ENCODE measurements at regions not wholly inside any gene's neighbourhood (a gene's known extent, or its start where the extent isn't known, plus 50 kb on each side); places are given as distances from the start of the nearest gene placed in this dataset.

DNA sequence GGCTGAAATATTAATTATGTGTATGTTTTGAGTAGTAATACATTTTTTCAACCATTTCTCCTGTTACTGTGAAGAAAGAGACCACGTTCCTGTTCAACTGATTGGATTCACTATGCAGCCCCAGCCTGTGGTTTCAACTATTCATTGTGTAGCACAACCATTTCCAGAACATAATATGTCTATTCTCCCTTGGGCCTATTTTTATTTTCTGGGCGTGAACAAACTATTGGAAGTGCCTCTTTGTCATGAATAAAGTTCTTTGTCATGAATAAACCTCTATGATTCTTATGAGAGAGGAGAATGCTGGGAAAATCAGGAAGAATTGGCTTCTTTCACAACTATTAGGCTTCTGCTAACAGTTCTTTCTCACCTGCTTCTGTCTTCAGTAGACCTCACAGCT, 152.4 kb downstream of the GNAT3 start:
- no peak for DNase-seq (ENCODE audit: low read depth in 1 of 2, low spot score in 1 of 2)
- H3K4me1 ChIP-seq: peaks cover 13% of the 10 kb centered on the region
- POLR2A ChIA-PET: no interaction called here
- peaks cover 3% of the 10 kb centered on the region; the same call in 1 of the 3 replicates for H3K9me3 ChIP-seq
- no peak for TF ChIP-seq POLR2AphosphoS2 (conservative IDR thresholded peaks at IDR 0.05; ENCODE audit: low read length)
- TF ChIP-seq KDM5A (IDR thresholded peaks at IDR 0.05): no peak
- no peak for TF ChIP-seq FOXS1 (CRISPR knock-in tag; IDR thresholded peaks at IDR 0.05)
- no peak for TF ChIP-seq NR3C1 (IDR thresholded peaks at IDR 0.05)
- TF ChIP-seq CBX2 (IDR thresholded peaks at IDR 0.05; ENCODE audit: borderline replicate concordance, low read depth): no peak
- TF ChIP-seq CHD4 (IDR thresholded peaks at IDR 0.05; ENCODE audit: borderline replicate concordance): no peak
- no peak for TF ChIP-seq KDM1A (IDR thresholded peaks at IDR 0.05; ENCODE audit: low read depth)
- TF ChIP-seq, protein P1, sequence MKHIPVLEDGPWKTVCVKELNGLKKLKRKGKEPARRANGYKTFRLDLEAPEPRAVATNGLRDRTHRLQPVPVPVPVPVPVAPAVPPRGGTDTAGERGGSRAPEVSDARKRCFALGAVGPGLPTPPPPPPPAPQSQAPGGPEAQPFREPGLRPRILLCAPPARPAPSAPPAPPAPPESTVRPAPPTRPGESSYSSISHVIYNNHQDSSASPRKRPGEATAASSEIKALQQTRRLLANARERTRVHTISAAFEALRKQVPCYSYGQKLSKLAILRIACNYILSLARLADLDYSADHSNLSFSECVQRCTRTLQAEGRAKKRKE (CRISPR knock-in tag; IDR thresholded peaks at IDR 0.05; ENCODE audit: low read depth): no peak
- TF ChIP-seq HOXB5 (CRISPR knock-in tag; IDR thresholded peaks at IDR 0.05): no peak
- no peak for TF ChIP-seq EHF (CRISPR knock-in tag; IDR thresholded peaks at IDR 0.05)
- TF ChIP-seq SREBF2 (IDR thresholded peaks at IDR 0.05): no peak
- TF ChIP-seq EP300 (IDR thresholded peaks at IDR 0.05): no peak
- TF ChIP-seq, protein P2, sequence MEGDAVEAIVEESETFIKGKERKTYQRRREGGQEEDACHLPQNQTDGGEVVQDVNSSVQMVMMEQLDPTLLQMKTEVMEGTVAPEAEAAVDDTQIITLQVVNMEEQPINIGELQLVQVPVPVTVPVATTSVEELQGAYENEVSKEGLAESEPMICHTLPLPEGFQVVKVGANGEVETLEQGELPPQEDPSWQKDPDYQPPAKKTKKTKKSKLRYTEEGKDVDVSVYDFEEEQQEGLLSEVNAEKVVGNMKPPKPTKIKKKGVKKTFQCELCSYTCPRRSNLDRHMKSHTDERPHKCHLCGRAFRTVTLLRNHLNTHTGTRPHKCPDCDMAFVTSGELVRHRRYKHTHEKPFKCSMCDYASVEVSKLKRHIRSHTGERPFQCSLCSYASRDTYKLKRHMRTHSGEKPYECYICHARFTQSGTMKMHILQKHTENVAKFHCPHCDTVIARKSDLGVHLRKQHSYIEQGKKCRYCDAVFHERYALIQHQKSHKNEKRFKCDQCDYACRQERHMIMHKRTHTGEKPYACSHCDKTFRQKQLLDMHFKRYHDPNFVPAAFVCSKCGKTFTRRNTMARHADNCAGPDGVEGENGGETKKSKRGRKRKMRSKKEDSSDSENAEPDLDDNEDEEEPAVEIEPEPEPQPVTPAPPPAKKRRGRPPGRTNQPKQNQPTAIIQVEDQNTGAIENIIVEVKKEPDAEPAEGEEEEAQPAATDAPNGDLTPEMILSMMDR (IDR thresholded peaks at IDR 0.05): no peak
- TF ChIP-seq, protein P3, sequence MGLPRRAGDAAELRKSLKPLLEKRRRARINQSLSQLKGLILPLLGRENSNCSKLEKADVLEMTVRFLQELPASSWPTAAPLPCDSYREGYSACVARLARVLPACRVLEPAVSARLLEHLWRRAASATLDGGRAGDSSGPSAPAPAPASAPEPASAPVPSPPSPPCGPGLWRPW (IDR thresholded peaks at IDR 0.05): no peak
- TF ChIP-seq HOXA7 (CRISPR knock-in tag; IDR thresholded peaks at IDR 0.05): no peak
- TF ChIP-seq BHLHE40 (IDR thresholded peaks at IDR 0.05; ENCODE audit: low read depth, low read length): no peak
- TF ChIP-seq, protein P4, sequence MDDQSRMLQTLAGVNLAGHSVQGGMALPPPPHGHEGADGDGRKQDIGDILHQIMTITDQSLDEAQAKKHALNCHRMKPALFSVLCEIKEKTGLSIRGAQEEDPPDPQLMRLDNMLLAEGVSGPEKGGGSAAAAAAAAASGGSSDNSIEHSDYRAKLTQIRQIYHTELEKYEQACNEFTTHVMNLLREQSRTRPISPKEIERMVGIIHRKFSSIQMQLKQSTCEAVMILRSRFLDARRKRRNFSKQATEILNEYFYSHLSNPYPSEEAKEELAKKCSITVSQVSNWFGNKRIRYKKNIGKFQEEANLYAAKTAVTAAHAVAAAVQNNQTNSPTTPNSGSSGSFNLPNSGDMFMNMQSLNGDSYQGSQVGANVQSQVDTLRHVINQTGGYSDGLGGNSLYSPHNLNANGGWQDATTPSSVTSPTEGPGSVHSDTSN (IDR thresholded peaks at IDR 0.05): no peak
- ATAC-seq: no peak
- CTCF ChIA-PET: no interaction called here
- H3K4me3 ChIP-seq: no peak overlapping the region
- WGBS (ENCODE audit: missing lambda C conversion rate): 56% methylated on average over 2 of the region's 2 CpGs
- H3K27ac ChIP-seq: no peak overlapping the region
- FAIRE-seq: no peak
- no peak overlapping the region for H3K4me2 ChIP-seq

DNA sequence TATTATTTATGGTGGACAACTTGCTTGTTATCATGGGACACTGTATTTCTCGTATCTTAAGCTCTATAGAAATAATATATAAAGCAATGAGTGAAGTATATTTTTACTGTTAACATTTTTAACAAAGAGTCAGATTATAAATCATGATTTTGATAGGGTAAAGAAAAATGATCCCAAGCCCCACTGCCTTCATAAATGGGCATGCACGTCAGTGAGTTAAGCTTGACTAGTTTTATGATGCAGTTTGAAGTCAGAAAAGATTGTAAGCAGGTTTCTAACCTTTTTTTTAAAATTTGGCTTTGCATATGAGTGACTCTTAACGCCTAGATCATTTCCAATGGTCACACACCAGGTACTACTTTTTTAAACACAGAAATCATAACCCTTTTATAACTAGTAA, 152.8 kb downstream of the GNAT3 start:
- no peak overlapping the region for H3K4me3 ChIP-seq
- peaks cover 13% of the 10 kb centered on the region for H3K4me1 ChIP-seq
- no peak for DNase-seq (ENCODE audit: low read depth in 1 of 2, low spot score in 1 of 2)
- TF ChIP-seq CBX2 (IDR thresholded peaks at IDR 0.05; ENCODE audit: borderline replicate concordance, low read depth): no peak
- ChIA-PET CTCF (no interaction called here), POLR2A (no interaction called here)
- no peak for FAIRE-seq
- 74% methylated on average over 3 of the region's 3 CpGs for whole genome bisulfite sequencing (ENCODE audit: missing lambda C conversion rate)
- H3K9me3 ChIP-seq: peaks cover 3% of the 10 kb centered on the region; the same call in 1 of the 3 replicates
- no peak for ATAC-seq
- no peak overlapping the region for H3K4me2 ChIP-seq
- no peak overlapping the region for H3K27ac ChIP-seq

DNA sequence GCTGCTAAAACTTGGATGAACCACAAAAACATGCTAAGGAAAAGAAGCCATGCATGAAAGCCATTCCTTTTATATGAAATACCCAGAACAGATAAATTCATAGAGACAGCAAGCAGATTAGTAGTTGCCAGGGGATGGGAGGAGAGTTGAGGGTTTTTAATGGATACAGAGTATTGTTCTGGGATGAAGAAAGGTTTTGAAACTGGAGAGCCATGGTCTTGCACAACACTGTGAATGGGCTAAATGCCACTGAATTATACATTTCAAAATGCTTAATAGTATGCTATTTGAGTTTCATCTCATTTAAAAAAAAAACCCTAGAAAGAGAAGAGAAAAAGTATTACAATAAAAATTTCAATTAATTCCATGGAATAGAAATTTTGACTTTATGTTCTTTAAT, 154.3 kb downstream of the GNAT3 start:
- peaks cover 7% of the 10 kb centered on the region for H3K4me1 ChIP-seq
- no peak overlapping the region for H3K4me2 ChIP-seq
- 0 out of 3 replicates have a peak, but pooled peaks cover 3% of the 10 kb centered on the region for H3K9me3 ChIP-seq
- H3K4me3 ChIP-seq: no peak overlapping the region
- no peak for FAIRE-seq
- ATAC-seq: no peak
- CTCF ChIA-PET: no interaction called here
- POLR2A ChIA-PET: no interaction called here
- H3K27ac ChIP-seq: no peak overlapping the region
- DNase-seq (ENCODE audit: low read depth in 1 of 2, low spot score in 1 of 2): no peak
- TF ChIP-seq NPAS2 (CRISPR knock-in tag; IDR thresholded peaks at IDR 0.05; ENCODE audit: borderline replicate concordance) (no peak), RFX5 (IDR thresholded peaks at IDR 0.05) (no peak), ZNF302 (CRISPR knock-in tag; IDR thresholded peaks at IDR 0.05) (no peak)
- TF ChIP-seq, protein P5, sequence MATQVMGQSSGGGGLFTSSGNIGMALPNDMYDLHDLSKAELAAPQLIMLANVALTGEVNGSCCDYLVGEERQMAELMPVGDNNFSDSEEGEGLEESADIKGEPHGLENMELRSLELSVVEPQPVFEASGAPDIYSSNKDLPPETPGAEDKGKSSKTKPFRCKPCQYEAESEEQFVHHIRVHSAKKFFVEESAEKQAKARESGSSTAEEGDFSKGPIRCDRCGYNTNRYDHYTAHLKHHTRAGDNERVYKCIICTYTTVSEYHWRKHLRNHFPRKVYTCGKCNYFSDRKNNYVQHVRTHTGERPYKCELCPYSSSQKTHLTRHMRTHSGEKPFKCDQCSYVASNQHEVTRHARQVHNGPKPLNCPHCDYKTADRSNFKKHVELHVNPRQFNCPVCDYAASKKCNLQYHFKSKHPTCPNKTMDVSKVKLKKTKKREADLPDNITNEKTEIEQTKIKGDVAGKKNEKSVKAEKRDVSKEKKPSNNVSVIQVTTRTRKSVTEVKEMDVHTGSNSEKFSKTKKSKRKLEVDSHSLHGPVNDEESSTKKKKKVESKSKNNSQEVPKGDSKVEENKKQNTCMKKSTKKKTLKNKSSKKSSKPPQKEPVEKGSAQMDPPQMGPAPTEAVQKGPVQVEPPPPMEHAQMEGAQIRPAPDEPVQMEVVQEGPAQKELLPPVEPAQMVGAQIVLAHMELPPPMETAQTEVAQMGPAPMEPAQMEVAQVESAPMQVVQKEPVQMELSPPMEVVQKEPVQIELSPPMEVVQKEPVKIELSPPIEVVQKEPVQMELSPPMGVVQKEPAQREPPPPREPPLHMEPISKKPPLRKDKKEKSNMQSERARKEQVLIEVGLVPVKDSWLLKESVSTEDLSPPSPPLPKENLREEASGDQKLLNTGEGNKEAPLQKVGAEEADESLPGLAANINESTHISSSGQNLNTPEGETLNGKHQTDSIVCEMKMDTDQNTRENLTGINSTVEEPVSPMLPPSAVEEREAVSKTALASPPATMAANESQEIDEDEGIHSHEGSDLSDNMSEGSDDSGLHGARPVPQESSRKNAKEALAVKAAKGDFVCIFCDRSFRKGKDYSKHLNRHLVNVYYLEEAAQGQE (IDR thresholded peaks at IDR 0.05): no peak
- TF ChIP-seq, protein P6, sequence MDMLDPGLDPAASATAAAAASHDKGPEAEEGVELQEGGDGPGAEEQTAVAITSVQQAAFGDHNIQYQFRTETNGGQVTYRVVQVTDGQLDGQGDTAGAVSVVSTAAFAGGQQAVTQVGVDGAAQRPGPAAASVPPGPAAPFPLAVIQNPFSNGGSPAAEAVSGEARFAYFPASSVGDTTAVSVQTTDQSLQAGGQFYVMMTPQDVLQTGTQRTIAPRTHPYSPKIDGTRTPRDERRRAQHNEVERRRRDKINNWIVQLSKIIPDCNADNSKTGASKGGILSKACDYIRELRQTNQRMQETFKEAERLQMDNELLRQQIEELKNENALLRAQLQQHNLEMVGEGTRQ (IDR thresholded peaks at IDR 0.05): no peak
- TF ChIP-seq, protein P1 (CRISPR knock-in tag; IDR thresholded peaks at IDR 0.05; ENCODE audit: low read depth): no peak
- TF ChIP-seq, protein P7, sequence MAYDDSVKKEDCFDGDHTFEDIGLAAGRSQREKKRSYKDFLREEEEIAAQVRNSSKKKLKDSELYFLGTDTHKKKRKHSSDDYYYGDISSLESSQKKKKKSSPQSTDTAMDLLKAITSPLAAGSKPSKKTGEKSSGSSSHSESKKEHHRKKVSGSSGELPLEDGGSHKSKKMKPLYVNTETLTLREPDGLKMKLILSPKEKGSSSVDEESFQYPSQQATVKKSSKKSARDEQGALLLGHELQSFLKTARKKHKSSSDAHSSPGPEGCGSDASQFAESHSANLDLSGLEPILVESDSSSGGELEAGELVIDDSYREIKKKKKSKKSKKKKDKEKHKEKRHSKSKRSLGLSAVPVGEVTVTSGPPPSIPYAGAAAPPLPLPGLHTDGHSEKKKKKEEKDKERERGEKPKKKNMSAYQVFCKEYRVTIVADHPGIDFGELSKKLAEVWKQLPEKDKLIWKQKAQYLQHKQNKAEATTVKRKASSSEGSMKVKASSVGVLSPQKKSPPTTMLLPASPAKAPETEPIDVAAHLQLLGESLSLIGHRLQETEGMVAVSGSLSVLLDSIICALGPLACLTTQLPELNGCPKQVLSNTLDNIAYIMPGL (CRISPR knock-in tag; IDR thresholded peaks at IDR 0.05; ENCODE audit: borderline replicate concordance): no peak

All from A549 (cell line).